OCI-LY3 (cell line): ENCODE measurements at regions not wholly inside any gene's neighbourhood (a gene's known extent, or its start where the extent isn't known, plus 50 kb on each side); places are given as distances from the start of the nearest gene placed in this dataset.

Experiments used
- H2AFZ ChIP-seq: fragments of 200-600, 300-600 bp; shearing (Covaris generic); 2 replicates; pipeline ENCODE4 v1.6.0; 2014; ENCODE audit warnings: antibody characterized with exemption, low read depth, low read length
- H3K27ac ChIP-seq: fragments of 200-600, 300-600 bp; sonication (generic); 2 replicates; pipeline ENCODE4 v1.5.1; 2014; ENCODE audit warnings: mild to moderate bottlenecking, low read length, moderate library complexity, mixed read lengths
- H3K27me3 ChIP-seq: fragments of 200-600, 300-600 bp; sonication (generic); 2 replicates; pipeline ENCODE4 v1.6.1; 2014; ENCODE audit warnings: low read depth, low read length, mixed read lengths
- H3K36me3 ChIP-seq: fragments of 200-600, 300-600 bp; sonication (generic); replicated peaks from 2 replicates; pipeline ENCODE3; 2014; ENCODE audit warnings: low read depth, low read length, mixed read lengths
- H3K4me1 ChIP-seq: fragments of 300-600, 200-600 bp; sonication (generic); 2 replicates; pipeline ENCODE4 v1.6.1; 2014; ENCODE audit warnings: low read length, mixed read lengths
- H3K4me2 ChIP-seq: fragments of 200-600, 300-600 bp; sonication (generic); 2 replicates; pipeline ENCODE4 v1.6.1; 2014; ENCODE audit warnings: low read length, mixed read lengths
- H3K4me3 ChIP-seq: fragments of 300-600, 200-600 bp; sonication (generic); 2 replicates; pipeline ENCODE4 v1.5.1; 2014; ENCODE audit warnings: antibody characterized with exemption, mild to moderate bottlenecking, low read length, moderate library complexity
- H3K79me2 ChIP-seq: fragments of 300-600, 200-600 bp; shearing (Covaris generic); 2 replicates; pipeline ENCODE4 v1.6.1; 2014; ENCODE audit warnings: mild to moderate bottlenecking, low read length, mixed read lengths
- H3K9ac ChIP-seq: fragments of 300-600, 200-600 bp; shearing (Covaris generic); 2 replicates; pipeline ENCODE4 v1.6.0; 2014; ENCODE audit warnings: mild to moderate bottlenecking, low read length, moderate library complexity
- H3K9me3 ChIP-seq: fragments of 200-600, 300-600 bp; shearing (Covaris generic); 2 replicates; pipeline ENCODE4 v1.6.1; 2014; ENCODE audit warnings: low read length, mixed read lengths; ENCODE audit not compliant: insufficient read depth
- H4K20me1 ChIP-seq: fragments of 200-600, 300-600 bp; sonication (generic); 2 replicates; pipeline ENCODE4 v1.6.1; 2016; ENCODE audit warnings: low read length, mixed read lengths; ENCODE audit not compliant: insufficient read depth
- CTCF ChIP-seq: fragments of 200-600, 300-600 bp; sonication (generic); IDR thresholded peaks from 2 replicates; pipeline ENCODE4 v1.5.1; 2014; ENCODE audit warnings: antibody characterized with exemption, low read length, low read depth
- EZH2phosphoT487 ChIP-seq: fragments of 200-600 bp; shearing (Covaris generic); IDR thresholded peaks from 2 replicates; pipeline ENCODE4 v1.6.1; 2018; ENCODE audit warnings: antibody characterized with exemption, mixed run types, low read depth

GRCh38 chr6:115573861-115574260 lies 486.8 kb downstream of the FRK start:
- H2AFZ ChIP-seq = no peak overlapping the region
- H3K4me2 ChIP-seq = no peak overlapping the region
- H3K9ac ChIP-seq = no peak overlapping the region
- no peaks in the 10 kb centered on the region for H3K79me2 ChIP-seq
- no peaks in the 10 kb centered on the region for H3K9me3 ChIP-seq
- H3K4me3 ChIP-seq = no peak overlapping the region
- no peaks in the 10 kb centered on the region for H4K20me1 ChIP-seq
- TF ChIP-seq EZH2phosphoT487 (no peak), CTCF (no peak)
- no peak overlapping the region for H3K27ac ChIP-seq
- no peaks in the 10 kb centered on the region for H3K27me3 ChIP-seq
- H3K4me1 ChIP-seq = peaks cover 13% of the 10 kb centered on the region
- no peaks in the 10 kb centered on the region for H3K36me3 ChIP-seq

- Histone ChIP-seq H2AFZ (no peak overlapping the region), H3K9ac (no peak overlapping the region), H3K79me2 (no peaks in the 10 kb centered on the region)
These were observed 490.4 kb downstream of the FRK start for GRCh38 chr6:115570331-115570730.

GRCh38 chr6:115554060-115554459 lies 506.6 kb downstream of the FRK start:
- H3K27ac ChIP-seq = no peak overlapping the region
- no peaks in the 10 kb centered on the region for H3K9me3 ChIP-seq
- no peak overlapping the region for H3K4me3 ChIP-seq
- H3K36me3 ChIP-seq = no peaks in the 10 kb centered on the region
- H2AFZ ChIP-seq = no peak overlapping the region
- H3K27me3 ChIP-seq = no peaks in the 10 kb centered on the region
- H4K20me1 ChIP-seq = no peaks in the 10 kb centered on the region
- no peaks in the 10 kb centered on the region for H3K4me1 ChIP-seq
- H3K4me2 ChIP-seq = no peak overlapping the region
- H3K9ac ChIP-seq = no peak overlapping the region
- TF ChIP-seq EZH2phosphoT487 (no peak), CTCF (no peak)
- no peaks in the 10 kb centered on the region for H3K79me2 ChIP-seq

More at GRCh38 chr6:115570331-115570730, 490.4 kb downstream of the FRK start:
- Histone ChIP-seq H3K27ac (no peak overlapping the region), H3K9me3 (no peaks in the 10 kb centered on the region), H3K27me3 (no peaks in the 10 kb centered on the region), H3K4me1 (no peaks in the 10 kb centered on the region), H4K20me1 (no peaks in the 10 kb centered on the region), H3K4me3 (no peak overlapping the region), H3K36me3 (no peaks in the 10 kb centered on the region), H3K4me2 (no peak overlapping the region)
- TF ChIP-seq CTCF (no peak), EZH2phosphoT487 (no peak)

GRCh38 chr6:115551527-115551926 lies 509.2 kb downstream of the FRK start:
- Histone ChIP-seq H3K36me3 (no peaks in the 10 kb centered on the region), H3K4me3 (no peak overlapping the region)

More at GRCh38 chr6:115551527-115551926, 509.2 kb downstream of the FRK start:
- Histone ChIP-seq H3K9me3 (no peaks in the 10 kb centered on the region), H4K20me1 (no peaks in the 10 kb centered on the region), H3K4me1 (no peaks in the 10 kb centered on the region), H2AFZ (no peak overlapping the region), H3K9ac (no peak overlapping the region), H3K4me2 (no peak overlapping the region), H3K27ac (no peak overlapping the region), H3K79me2 (no peaks in the 10 kb centered on the region), H3K27me3 (no peaks in the 10 kb centered on the region)
- TF ChIP-seq EZH2phosphoT487 (no peak), CTCF (no peak)
